Keratinocyte (primary cell): ENCODE measurements at regions not wholly inside any gene's neighbourhood (a gene's known extent, or its start where the extent isn't known, plus 50 kb on each side); places are given as distances from the start of the nearest gene placed in this dataset.

Experiments
- EZH2 ChIP-seq: IDR thresholded peaks from one replicate; pipeline ENCODE4 v1.6.1; 2012; ENCODE audit warnings: inconsistent platforms, mild to moderate bottlenecking, low read length, moderate library complexity
- TF ChIP-seq, protein P1 (sequence below), 3 experiments: IDR thresholded peaks in 1 of 3; conservative IDR thresholded peaks in 1 of 3; optimal IDR thresholded peaks in 1 of 3; 2 replicates in 2 of 3; 3 replicates in 1 of 3; pipeline versions ENCODE3 to v1.5.1; 2011; ENCODE audit warnings: low read length in 3 of 3, mild to moderate bottlenecking in 3 of 3, moderate library complexity in 2 of 3, control low read depth in 1 of 3, inconsistent platforms in 1 of 3; ENCODE audit not compliant: insufficient read depth in 2 of 3; ENCODE audit errors: extremely low read depth in 1 of 3

DNA sequence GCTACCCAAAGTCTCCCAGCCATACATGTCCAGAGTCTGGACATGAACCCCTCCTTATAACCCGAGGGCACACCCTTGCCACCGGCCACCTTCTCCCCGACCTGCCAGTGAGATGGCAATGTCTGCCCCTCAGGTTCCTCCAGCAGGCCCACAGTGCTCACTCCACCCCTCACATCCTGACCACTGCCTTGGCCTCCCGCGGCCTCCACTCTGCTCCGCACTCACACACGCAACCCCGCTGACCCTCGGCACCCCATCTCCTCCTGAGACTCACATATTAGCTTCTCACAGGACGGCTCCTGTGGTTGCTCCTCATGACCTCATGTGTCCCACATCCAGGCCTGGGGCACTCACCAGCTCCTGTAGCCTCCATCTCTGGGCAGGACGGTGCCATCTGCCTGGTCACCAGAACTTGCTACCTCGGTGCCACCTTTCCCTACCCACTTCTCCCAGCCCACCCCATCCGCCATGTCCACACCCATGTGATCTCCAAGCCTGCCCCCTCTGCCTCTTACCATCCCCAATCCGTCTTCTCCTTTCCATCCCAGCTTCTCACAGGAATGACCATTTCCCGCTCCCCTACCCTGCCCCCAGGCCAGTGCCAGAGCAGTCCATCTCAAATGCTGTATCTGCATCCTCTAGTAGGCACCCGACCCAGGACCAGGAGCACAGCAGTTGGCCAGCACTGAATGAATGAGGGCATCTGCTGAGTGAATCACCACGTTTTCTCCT lies 198.6 kb upstream of the DIO3 start:
- TF ChIP-seq, protein P1, sequence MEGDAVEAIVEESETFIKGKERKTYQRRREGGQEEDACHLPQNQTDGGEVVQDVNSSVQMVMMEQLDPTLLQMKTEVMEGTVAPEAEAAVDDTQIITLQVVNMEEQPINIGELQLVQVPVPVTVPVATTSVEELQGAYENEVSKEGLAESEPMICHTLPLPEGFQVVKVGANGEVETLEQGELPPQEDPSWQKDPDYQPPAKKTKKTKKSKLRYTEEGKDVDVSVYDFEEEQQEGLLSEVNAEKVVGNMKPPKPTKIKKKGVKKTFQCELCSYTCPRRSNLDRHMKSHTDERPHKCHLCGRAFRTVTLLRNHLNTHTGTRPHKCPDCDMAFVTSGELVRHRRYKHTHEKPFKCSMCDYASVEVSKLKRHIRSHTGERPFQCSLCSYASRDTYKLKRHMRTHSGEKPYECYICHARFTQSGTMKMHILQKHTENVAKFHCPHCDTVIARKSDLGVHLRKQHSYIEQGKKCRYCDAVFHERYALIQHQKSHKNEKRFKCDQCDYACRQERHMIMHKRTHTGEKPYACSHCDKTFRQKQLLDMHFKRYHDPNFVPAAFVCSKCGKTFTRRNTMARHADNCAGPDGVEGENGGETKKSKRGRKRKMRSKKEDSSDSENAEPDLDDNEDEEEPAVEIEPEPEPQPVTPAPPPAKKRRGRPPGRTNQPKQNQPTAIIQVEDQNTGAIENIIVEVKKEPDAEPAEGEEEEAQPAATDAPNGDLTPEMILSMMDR (optimal IDR thresholded peaks at IDR 0.05 in 1 of 3, IDR thresholded peaks at IDR 0.05 in 1 of 3, conservative IDR thresholded peaks at IDR 0.05 in 1 of 3; ENCODE audit: extremely low read depth in 1 of 3, insufficient read depth in 2 of 3, low read length in 3 of 3): no peak
- no peak for TF ChIP-seq EZH2
